Lower leg skin (tissue), 3 donors: ENCODE measurements at regions not wholly inside any gene's neighbourhood (a gene's known extent, or its start where the extent isn't known, plus 50 kb on each side); places are given as distances from the start of the nearest gene placed in this dataset.

Experiments used
- CTCF ChIP-seq, 3 donors: fragments of 450-650 bp; IDR thresholded peaks; one replicate each; pipeline ENCODE4 v1.5.1; 2016; ENCODE audit warnings: antibody characterized with exemption in 3 of 3, mild to moderate bottlenecking in 3 of 3, moderate library complexity in 2 of 3
- POLR2A ChIP-seq, 2 donors: fragments of 450-650 bp; IDR thresholded peaks; one replicate each; pipeline ENCODE4 v1.6.1; 2016 to 2017; ENCODE audit warnings: antibody characterized with exemption in 2 of 2, mild to moderate bottlenecking in 1 of 2, moderate library complexity in 1 of 2

- no peak for TF ChIP-seq POLR2A (IDR thresholded peaks at IDR 0.05)
- TF ChIP-seq CTCF (IDR thresholded peaks at IDR 0.05) = no peak
These were observed 86.9 kb upstream of the FAT3 start for GRCh38 chr11:92137747-92138146.
